Activated CD8-positive, alpha-beta memory T cell treated with anti-CD3 and anti-CD28 coated beads for 36 hours (primary cell): ENCODE measurements at regions not wholly inside any gene's neighbourhood (a gene's known extent, or its start where the extent isn't known, plus 50 kb on each side); places are given as distances from the start of the nearest gene placed in this dataset.
"Not testable (repeated sequence)": the region's sequence is repeated elsewhere in the genome, so short reads cannot be mapped to it uniquely, and the experiment has no call there.

Source experiments
- CTCF ChIA-PET: fragments of 350-600 bp; sonication (Branson Sonifier 250); formaldehyde crosslinking; loops from one replicate; lab custom pipeline; 2021; ENCODE audit warnings: antibody characterized with exemption; lab: Charles Lee
- POLR2A ChIA-PET: fragments of 350-600 bp; sonication (Branson Sonifier 250); formaldehyde crosslinking; loops from one replicate; lab custom pipeline; 2021; ENCODE audit warnings: antibody characterized with exemption; lab: Charles Lee

DNA sequence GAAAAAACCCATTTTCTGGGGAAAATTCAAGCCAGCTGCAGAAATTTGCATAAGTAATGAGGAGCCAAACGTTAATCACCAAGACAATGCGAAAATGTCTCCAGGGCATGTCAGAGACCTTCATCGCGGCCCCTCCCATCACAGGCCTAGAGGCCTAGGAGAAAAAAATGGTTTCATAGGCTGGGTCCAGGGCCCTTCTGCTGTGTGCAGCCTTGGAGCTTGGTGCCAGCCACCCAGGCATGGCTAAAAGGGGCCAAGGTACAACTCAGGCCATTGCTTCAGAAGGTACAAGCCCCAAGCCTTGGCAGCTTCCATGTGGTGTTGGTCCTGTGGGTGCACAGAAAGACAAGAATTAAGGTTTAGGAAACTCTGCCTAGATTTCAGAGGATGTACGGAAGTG, 127.4 kb upstream of the TNFSF11 start:
- CTCF ChIA-PET, POLR2A ChIA-PET: not testable (repeated sequence)

DNA sequence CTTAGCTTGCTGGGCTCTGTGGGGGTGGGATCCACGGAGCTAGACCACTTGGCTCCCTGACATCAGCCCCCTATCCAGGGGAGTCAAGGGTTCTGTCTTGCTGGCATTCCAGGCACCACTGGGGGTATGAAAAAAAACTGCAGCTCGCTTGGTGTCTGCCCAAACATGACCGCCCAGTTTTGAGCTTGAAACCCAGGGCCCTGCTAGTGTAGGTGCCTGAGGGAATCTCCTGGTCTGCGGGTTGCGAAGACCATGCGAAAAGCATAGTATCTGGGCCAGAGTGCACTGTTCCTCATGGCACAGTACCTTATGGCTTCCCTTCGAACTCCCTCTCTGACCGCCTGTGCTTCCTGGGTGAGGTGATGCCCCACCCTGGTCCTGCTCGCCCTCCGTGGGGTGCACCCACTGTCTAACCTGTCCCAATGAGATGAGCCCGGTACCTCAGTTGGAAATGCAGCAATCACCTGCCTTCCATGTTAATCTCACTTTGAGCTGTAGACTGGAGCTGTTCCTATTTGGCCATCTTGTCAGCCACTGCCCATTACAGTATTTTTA, 120.8 kb upstream of the TNFSF11 start:
- ChIA-PET CTCF (no interaction called here), POLR2A (no interaction called here)

DNA sequence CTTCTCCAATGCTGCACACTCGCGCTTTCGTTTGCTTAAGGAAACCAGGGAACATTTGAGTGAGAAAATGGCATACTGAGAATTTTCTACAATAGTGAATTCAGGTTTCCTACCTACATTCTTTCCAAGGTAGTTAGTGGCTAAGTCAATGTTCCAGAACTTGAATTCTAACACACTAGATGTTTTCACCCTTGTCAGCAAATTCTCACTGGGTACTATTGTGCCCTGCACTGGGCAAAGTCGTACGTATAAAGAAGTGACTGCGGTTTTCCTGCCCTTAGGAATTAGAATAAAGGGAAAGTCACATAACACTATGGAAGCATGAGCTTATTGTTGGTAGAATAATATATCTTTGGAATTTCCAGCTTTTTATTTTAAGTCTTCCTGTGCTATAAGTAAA, 119.2 kb upstream of the TNFSF11 start:
- POLR2A ChIA-PET: no interaction called here

DNA sequence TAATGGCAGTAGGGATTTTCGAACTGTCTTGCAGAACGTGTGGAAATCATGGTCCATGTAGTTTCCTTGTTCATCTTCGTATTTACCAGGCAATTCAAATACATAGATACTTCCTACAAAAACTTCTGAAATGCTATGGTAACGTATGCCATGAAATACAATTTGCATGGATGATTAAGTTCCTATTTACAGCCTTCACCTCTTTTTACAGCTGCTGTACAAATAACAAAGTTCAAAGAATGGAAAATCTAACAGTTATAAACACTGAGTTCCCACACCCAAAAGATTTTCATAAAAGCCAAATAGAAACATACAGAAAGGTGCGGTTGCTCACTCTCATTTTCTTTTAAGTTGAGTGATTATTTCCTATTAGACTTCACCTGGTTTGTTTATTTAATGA, 115.8 kb upstream of the TNFSF11 start:
- ChIA-PET POLR2A (no interaction called here), CTCF (no interaction called here)

More for the DNA sequence above, 119.2 kb upstream of the TNFSF11 start:
- CTCF ChIA-PET: no interaction called here

DNA sequence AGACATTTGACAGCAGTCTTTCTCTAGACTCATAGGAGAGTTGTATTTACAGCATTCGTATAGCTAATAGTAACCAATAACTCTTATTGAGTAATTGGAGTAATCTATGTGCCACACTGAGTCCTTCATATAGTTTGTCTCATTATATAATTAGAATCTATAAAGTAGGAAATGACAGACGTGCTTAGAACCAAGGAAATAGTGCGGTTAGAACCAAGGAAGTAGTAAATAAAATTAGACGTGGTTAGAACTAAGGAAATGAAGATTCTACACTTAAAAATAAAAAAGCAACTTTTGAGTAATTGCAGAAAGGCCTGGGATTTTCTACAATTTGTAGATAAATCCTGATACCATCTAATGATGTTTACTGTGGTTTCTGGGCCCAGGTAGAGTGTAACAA, 107.8 kb upstream of the TNFSF11 start:
- ChIA-PET CTCF (no interaction called here), POLR2A (no interaction called here)

DNA sequence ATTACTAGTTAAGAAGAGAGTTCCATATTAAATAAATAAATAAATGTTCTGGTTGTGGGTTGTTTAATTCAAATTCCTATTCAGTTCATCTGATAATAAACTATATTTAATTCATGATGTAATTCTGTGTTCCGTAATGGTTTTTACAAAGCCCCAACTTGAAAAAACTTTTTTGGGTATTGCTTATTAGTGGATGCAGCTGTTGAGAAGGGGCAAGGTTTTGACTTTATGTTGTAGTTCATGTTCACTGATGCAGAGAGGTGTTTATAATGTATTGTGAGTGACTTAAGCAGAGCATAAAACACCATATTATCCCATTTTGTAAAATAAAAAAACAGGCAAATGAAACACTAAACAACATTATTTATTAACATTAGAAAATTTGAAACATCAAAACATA, 107.3 kb upstream of the TNFSF11 start:
- ChIA-PET CTCF (no interaction called here), POLR2A (no interaction called here)

DNA sequence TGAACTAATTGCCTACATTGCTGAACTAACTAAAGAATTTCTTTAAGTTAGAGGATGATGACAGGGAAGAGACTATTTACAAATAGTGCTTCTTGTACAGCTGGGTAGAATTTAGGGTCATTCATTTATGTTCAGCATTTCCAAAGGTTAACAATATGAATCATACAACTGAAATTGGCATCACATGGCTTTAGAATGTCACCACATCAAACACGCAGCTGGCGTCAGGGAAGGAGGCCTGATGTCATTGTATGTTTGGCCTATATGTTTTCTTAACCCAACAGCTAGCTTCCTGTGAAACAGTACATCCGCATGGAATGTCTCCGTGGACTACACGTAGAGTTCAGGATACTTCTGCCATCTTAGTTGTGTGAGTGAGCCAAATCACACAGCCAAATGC, 99.0 kb upstream of the TNFSF11 start:
- ChIA-PET CTCF (interaction anchor here (1.1 kb wide), 1 partner anchor 22 kb away, joined by 3 read pairs; no protein-coding TSS in a partner anchor), POLR2A (no interaction called here)

DNA sequence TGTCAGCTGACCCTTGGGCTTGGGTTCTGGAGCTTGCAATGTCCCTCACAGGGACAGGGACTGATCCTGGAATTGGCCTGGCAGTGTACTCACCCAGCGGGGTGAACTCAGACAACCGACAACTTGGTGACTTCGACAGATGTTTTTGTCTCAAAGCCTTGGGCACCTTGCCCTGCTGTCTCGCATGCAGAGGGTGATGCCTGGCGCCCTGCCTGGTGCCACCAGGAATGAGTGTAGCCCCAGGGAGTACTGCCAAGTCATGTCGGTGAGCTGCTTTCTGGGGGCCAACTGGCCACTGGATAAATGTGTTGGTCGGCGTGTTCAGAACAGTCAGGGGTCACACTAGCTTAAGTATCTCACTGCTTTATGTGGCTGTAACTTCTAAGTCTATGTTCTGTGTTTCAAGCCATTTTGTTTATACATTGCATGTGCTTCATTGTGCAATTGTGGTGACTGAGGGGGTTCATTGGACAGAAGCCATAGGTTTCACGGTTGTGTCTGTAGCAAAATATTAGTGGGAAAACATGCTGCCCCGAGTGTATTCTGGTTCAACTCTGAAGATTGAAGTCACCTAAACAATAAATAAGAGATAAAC, 96.3 kb upstream of the TNFSF11 start:
- CTCF ChIA-PET: interaction anchor here (0.7 to 1.0 kb wide), 3 partner anchors 75 to 144 kb away, joined by 3 to 4 read pairs (median 3); no protein-coding TSS in a partner anchor
- POLR2A ChIA-PET: interaction anchor here (0.6 kb wide), 1 partner anchor 66 kb away, joined by 5 read pairs; no protein-coding TSS in a partner anchor

DNA sequence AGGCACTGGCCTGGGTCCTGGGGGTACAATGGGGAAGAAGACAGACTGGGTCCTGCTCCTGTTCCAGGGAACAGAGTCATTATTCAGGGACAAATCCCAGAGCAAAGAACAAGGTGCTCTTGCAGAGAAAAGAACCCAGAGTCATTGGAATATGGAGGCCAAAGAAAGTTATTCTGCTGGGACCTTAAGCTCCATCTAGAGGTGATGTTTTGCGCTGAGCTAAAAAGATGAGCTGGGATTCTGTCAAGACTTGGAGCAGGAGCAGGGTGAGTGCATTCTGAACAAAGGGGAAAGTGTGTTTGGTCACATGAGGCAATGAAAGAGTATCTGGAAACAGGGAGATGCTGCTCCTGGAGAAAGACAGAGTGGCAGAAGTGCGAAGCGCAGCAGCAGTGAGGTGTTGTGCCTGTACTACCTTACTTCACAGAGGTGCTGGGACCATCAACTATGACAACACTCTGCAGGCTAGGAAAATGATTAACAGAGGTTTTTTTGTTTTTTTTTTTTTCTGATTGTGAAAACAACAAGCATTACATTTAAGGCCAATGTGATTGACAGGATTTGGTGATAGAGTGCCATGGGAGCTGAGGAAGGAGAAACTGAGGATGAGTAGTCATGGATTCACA, 95.3 kb upstream of the TNFSF11 start:
- CTCF ChIA-PET: interaction anchor here (0.6 to 1.0 kb wide), 4 partner anchors 10 to 144 kb away, joined by 3 read pairs; no protein-coding TSS in a partner anchor
- POLR2A ChIA-PET: no interaction called here

DNA sequence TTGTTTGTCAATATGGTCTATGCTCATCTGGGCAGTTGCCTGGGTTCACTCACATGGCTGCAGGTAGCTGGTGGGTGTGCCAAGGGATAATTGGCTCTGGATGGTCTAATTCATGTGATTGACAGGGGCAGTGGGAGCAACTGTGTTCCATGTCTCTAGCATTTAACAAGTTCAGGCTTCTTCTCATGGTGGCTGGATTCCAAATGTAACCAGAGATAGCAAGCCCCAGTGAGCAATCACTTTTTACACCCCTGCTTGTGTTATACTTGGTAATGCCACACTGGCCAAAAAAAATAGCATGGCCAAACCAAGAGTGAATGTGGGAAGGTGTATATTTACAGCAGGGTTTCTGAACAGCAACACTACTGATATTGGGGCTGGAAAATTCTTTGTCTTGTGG, 89.6 kb upstream of the TNFSF11 start:
- POLR2A ChIA-PET: no interaction called here
- CTCF ChIA-PET: no interaction called here

DNA sequence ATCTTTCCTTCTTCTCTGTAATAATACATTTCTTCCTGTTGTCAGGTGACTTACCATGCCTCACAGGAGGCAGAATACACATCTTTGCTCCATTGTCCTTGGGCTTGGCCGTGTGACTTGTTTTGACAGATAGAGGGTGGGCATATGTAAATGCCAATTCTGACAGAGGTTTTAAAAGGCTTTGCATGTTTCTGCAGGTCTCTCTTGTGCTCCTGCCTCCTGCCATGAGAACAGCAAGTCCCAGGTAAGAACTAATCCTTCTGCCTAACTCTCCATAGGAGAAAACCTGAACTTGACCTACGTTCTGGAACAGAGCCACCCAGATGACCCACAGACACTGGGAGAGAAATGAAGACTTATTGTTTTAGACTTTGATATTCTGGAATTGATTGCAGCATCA, 88.7 kb upstream of the TNFSF11 start:
- CTCF ChIA-PET: interaction anchor here (0.7 kb wide), 2 partner anchors 1094 to 1329 kb away, joined by 3 to 4 read pairs; no protein-coding TSS in a partner anchor
- POLR2A ChIA-PET: no interaction called here

DNA sequence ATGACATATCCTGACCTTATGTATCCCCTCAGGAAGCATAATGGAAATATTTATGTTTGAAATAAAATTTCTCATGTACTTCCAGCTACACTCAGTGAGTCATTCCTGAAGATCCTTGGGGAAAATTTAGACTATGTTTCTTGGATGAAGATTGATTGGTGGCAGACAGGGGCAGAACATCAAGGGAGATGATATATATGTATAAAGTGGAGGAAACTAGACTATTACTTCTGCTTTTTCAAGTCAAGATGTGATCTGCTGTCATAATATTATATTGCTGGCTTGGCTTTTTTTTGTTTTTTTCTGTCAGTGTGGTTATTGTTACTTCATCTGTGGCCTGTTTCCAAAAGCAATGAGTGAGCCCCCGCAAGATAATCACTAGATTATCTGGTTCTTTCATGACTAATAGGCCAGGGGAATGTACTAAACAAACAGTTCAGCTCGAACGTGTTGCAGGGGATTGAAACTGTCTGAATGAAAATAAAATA, 87.2 kb upstream of the TNFSF11 start:
- ChIA-PET POLR2A (no interaction called here), CTCF (no interaction called here)

DNA sequence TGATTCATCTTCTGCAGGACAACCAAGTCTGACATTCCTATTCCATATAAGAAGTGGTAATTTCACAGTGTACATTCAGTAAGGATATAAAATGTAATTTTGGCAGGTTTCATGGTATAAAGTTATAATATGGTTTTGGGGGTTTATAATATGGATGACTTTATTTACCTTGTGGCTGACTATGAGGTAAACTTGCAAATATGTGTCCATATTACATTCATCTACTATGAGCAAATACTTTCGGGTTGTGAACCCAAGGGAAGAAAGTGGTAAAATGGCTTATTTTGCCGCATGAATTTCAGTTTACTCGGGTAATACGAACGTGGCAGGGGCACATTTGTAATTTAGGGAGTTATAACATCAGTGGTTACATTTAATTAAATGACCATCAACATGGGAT, 86.7 kb upstream of the TNFSF11 start:
- ChIA-PET POLR2A (no interaction called here), CTCF (no interaction called here)

DNA sequence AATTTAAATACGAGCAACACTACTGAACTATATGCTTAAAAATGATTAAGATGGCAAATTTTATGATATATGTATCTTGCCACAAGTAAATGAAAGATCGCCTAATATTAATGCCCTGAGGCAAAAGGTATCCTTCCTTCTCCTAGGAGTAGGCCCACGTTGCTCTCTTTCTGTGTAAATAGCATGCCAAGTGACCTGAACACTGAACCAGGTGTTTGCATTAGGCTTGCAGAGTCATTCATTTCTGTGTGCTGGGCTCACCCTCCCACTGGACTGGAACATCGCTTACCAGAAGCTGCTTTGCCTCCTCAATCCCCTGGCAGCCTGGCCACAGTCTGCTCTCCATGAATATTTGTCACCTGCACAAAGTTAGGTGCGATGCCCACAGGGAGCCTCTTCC, 83.3 kb upstream of the TNFSF11 start:
- ChIA-PET CTCF (no interaction called here), POLR2A (no interaction called here)

DNA sequence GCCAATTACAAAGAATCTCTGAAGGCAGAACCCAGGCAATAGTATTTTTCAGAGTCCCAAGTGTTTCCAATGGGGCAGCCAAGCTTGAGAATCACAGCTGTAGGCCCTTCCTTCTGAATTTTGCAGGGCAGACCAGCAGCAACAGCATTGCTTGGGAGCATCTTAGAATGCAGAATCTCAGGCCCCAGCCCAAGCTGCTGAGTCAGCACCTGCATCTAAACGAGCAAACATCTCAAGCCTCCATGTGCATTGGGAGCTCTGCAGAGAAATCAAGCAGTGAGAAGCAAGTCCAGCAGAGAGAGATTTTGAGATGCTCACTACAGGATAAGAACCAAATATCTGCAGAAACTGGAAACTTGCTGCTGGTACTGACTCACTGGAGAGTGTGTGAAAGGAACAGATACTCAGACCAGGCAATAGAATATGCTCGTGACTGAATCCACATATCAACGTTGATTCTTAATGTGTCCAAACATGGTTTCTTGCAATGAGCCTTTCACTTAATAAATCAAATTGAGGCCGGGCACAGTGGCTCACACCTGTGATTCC, 81.5 kb upstream of the TNFSF11 start:
- ChIA-PET POLR2A (no interaction called here), CTCF (no interaction called here)

DNA sequence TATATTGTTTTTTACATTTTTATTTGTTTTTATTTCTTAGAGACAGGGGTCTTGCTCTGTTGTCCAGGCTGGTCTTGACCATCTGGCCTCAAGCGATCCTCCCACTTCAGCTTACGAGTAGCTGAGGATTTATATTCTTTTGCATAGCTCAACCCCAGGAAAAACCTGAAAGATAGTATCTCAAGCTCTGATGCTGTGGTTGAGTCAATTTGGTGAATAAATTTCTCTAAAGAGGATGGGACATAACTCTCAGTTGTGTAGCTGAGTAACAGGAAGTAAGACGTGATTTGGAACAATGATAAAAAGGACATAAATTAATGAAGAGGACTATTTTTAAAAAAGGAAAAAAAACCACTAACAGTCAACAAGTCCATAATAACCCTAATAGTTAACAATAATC, 79.8 kb upstream of the TNFSF11 start:
- ChIA-PET POLR2A (no interaction called here), CTCF (no interaction called here)

DNA sequence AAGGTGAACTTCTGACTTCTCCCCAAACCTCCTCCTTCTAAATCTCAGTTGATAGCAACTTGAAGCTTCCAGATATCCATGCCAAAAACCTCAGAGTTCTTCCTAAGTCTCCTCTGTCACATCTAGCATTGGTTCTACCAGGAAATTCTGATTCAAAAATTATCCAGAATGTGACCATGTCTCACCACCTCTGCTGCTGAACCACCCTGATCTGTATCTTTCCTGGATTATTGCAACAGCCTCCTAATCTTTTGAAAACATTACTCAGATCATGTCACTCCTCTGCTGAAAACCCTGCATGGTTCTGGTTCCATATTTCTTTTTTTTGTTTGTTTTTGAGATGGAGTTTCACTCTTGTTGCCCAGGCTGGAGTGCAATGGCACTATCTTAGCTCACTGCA, 78.7 kb upstream of the TNFSF11 start:
- POLR2A ChIA-PET: no interaction called here
- CTCF ChIA-PET: no interaction called here

DNA sequence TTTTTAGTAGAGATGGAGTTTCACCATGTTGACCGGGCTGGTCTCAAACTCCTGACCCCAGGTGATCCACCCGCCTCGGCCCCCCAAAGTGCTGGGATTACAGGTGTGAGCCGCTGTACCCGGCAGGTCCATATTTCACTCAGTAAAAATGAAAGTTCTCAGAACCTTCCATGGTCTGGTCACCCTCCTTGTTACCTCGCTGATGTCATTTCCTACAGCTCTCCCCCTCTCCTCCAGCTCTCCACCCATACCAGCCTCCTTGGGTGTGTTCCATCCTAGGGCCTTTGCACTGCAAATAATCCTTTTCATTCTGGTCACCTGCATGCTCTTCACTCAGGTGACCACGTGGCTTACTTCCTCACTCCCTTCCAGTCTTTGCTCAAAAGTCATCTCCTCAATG, 78.2 kb upstream of the TNFSF11 start:
- ChIA-PET POLR2A (interaction anchor here (1.7 kb wide), 1 partner anchor 99 kb away, joined by 5 read pairs; no protein-coding TSS in a partner anchor), CTCF (no interaction called here)

DNA sequence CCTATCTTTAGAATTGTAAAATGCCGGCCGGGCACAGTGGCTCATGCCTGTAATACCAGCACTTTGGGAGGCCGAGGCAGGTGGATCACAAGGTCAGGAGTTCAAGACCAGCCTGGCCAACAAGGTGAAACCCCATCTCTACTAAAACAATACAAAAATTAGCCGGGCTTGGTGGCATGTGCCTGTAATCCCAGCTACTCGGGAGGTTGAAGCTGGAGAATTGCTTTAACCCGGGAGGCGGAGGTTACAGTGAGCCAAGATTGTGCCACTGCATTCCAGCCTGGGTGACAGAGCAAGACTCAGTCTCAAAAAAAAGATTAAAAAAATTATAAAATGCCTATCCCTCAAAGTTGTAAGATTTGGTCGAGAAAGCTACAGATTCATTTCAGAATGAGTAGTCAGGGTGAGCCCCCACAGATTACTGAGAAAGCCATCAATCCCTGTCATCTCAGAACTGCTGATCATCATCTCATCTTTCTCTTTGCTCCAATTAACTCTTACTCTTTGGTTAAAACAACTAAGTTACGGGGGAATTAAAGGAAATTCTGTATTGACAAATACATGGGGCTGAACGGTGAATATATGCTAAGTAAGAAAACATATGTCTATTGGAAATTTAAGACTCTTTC, 76.9 kb upstream of the TNFSF11 start:
- CTCF ChIA-PET: interaction anchor here (1.0 to 1.7 kb wide), 4 partner anchors 22 to 163 kb away, joined by 3 to 5 read pairs (median 3); no protein-coding TSS in a partner anchor
- POLR2A ChIA-PET: interaction anchor here (0.6 to 1.7 kb wide), 2 partner anchors 100 to 102 kb away, joined by 3 to 5 read pairs; no protein-coding TSS in a partner anchor

DNA sequence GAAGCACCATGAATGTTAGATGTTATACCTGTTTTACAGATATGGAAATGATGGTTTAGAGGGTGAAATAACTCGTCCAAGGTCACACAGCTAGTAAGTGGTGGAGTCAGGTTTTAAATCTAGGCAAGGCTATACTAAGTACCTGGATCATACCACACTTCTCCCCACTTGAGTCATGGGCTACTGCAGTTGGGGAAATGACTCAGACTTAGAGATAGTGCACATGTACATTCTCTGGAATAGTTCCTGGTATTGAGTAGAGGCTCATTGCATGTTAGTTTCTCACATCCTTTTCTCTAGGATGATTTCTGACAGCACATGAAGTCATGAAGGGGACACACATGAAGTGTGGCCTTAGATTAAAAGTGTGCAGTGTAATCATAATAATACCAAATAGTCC, 76.2 kb upstream of the TNFSF11 start:
- ChIA-PET CTCF (interaction anchor here (1.0 to 1.7 kb wide), 3 partner anchors 120 to 164 kb away, joined by 3 to 5 read pairs (median 3); no protein-coding TSS in a partner anchor), POLR2A (no interaction called here)
